ENCODE measurements at regions not wholly inside any gene's neighbourhood (a gene's known extent, or its start where the extent isn't known, plus 50 kb on each side); places are given as distances from the start of the nearest gene placed in this dataset.

- no peak for DNase-seq
These were observed 120.1 kb upstream of the TWIST2 start for GRCh38 chr2:238727585-238728329.

- no peak for DNase-seq
These were observed 119.3 kb upstream of the TWIST2 start for GRCh38 chr2:238728330-238729260.

GRCh38 chr2:238729261-238729935, 118.5 kb upstream of the TWIST2 start:
- no peak for DNase-seq

- DNase-seq, result no peak
These were observed 117.8 kb upstream of the TWIST2 start for GRCh38 chr2:238730001-238730669.

- DNase-seq, result no peak
These were observed 117.0 kb upstream of the TWIST2 start for GRCh38 chr2:238730881-238731280.

- no peak for DNase-seq
These were observed 115.9 kb upstream of the TWIST2 start for GRCh38 chr2:238731961-238732360.

- DNase-seq, result no peak
These were observed 109.0 kb upstream of the TWIST2 start for GRCh38 chr2:238738917-238739316.

GRCh38 chr2:238739668-238740067, 108.2 kb upstream of the TWIST2 start:
- no peak for DNase-seq

- DNase-seq, result no peak
These were observed 106.6 kb upstream of the TWIST2 start for GRCh38 chr2:238741277-238741676.

GRCh38 chr2:238742066-238742465, 105.8 kb upstream of the TWIST2 start:
- no peak for DNase-seq

- DNase-seq, result no peak
These were observed 105.2 kb upstream of the TWIST2 start for GRCh38 chr2:238742664-238743063.

- DNase-seq, result no peak
These were observed 104.4 kb upstream of the TWIST2 start for GRCh38 chr2:238743243-238744065.

GRCh38 chr2:238744951-238745350, 102.9 kb upstream of the TWIST2 start:
- DNase-seq, result no peak

GRCh38 chr2:238745997-238746396, 101.9 kb upstream of the TWIST2 start:
- no peak for DNase-seq

GRCh38 chr2:238747114-238747513, 100.8 kb upstream of the TWIST2 start:
- no peak for DNase-seq

- no peak for DNase-seq
These were observed 100.3 kb upstream of the TWIST2 start for GRCh38 chr2:238747557-238747956.

GRCh38 chr2:238750212-238750904, 97.5 kb upstream of the TWIST2 start:
- DNase-seq, result no peak

- no peak for DNase-seq
These were observed 93.6 kb upstream of the TWIST2 start for GRCh38 chr2:238754259-238754658.

GRCh38 chr2:238761868-238762267, 86.0 kb upstream of the TWIST2 start:
- DNase-seq, result no peak

GRCh38 chr2:238763471-238763995, 84.4 kb upstream of the TWIST2 start:
- no peak for DNase-seq

GRCh38 chr2:238765590-238765989, 82.3 kb upstream of the TWIST2 start:
- DNase-seq, result no peak

Data from CD4-positive, alpha-beta T cell treated with Interleukin-17A for 4 hours (primary cell).